ENCODE measurements at regions not wholly inside any gene's neighbourhood (a gene's known extent, or its start where the extent isn't known, plus 50 kb on each side); places are given as distances from the start of the nearest gene placed in this dataset.

GRCh38 chr13:39110518-39111097, 72.4 kb downstream of the NHLRC3 start:
- no peak for TF ChIP-seq POLR2A (IDR thresholded peaks at IDR 0.05)
- TF ChIP-seq CTCF (IDR thresholded peaks at IDR 0.05): no peak

All from breast epithelium (tissue), 3 donors.